ENCODE measurements at regions not wholly inside any gene's neighbourhood (a gene's known extent, or its start where the extent isn't known, plus 50 kb on each side); places are given as distances from the start of the nearest gene placed in this dataset.

GRCh38 chr10:22832851-22833250 lies 95.0 kb upstream of the ARMC3 start:
- Histone ChIP-seq H3K9me3 (replicated peaks; ENCODE audit: control insufficient read depth, insufficient read depth, low read length) (no peaks in the 10 kb centered on the region), H3K79me2 (ENCODE audit: control insufficient read depth, insufficient read depth, low read length) (no peaks in the 10 kb centered on the region), H3K27ac (ENCODE audit: control insufficient read depth, insufficient read depth) (no peak overlapping the region), H4K20me1 (ENCODE audit: control insufficient read depth, insufficient read depth) (no peaks in the 10 kb centered on the region), H3K4me1 (ENCODE audit: control insufficient read depth, insufficient read depth, low read length) (no peaks in the 10 kb centered on the region), H3K4me3 (no peak overlapping the region), H3K9ac (ENCODE audit: control insufficient read depth, insufficient read depth, low read length) (no peak overlapping the region), H3K4me2 (ENCODE audit: control insufficient read depth, insufficient read depth) (no peak overlapping the region), H2AFZ (ENCODE audit: control insufficient read depth, low read depth, low read length) (no peak overlapping the region), H3K36me3 (ENCODE audit: control insufficient read depth in 2 of 2, insufficient read depth in 2 of 2, low read length in 1 of 2) (no peaks in the 10 kb centered on the region), H3K27me3 (replicated peaks in 1 of 2; ENCODE audit: control insufficient read depth in 2 of 2, insufficient read depth in 2 of 2, low read length in 1 of 2) (no peaks in the 10 kb centered on the region)
- in situ Hi-C loops (cut with MboI) (no loop called here), intact Hi-C loops (cut with micrococcal nuclease; ENCODE audit: unreplicated experiment) (no loop called here)
- ChIA-PET POLR2A (no interaction called here), SMC1A (ENCODE audit: uncharacterized antibody, unreplicated experiment) (no interaction called here), RAD21 (ENCODE audit: unreplicated experiment) (no interaction called here), CTCF (interaction anchor here (0.6 kb wide), 1 partner anchor 468 kb away, joined by 3 read pairs; no protein-coding TSS in a partner anchor)
- ATAC-seq (no peak), DNase-seq (ENCODE audit: low read depth, low spot score) (no peak), FAIRE-seq (no peak)
- no TSS peak for BruUV-seq (replicated peaks)
- TF ChIP-seq KDM1A (IDR thresholded peaks at IDR 0.05; ENCODE audit: borderline replicate concordance), result no peak
- no peak for TF ChIP-seq ZNF622 (IDR thresholded peaks at IDR 0.05)
- no peak for TF ChIP-seq RCOR1 (conservative IDR thresholded peaks at IDR 0.05; ENCODE audit: low read depth, low read length)
- TF ChIP-seq ZNF207 (IDR thresholded peaks at IDR 0.05; ENCODE audit: borderline replicate concordance), result no peak
- no peak for TF ChIP-seq SMC3 (IDR thresholded peaks at IDR 0.05; ENCODE audit: borderline replicate concordance, low read length)
- no peak for TF ChIP-seq REST (IDR thresholded peaks at IDR 0.05; ENCODE audit: low read depth, low read length)
- no peak for TF ChIP-seq PML (IDR thresholded peaks at IDR 0.05; ENCODE audit: low read length)
- no peak for TF ChIP-seq ZBTB33 (IDR thresholded peaks at IDR 0.05)
- TF ChIP-seq SRF (IDR thresholded peaks at IDR 0.05; ENCODE audit: low read depth in 2 of 2, low read length in 2 of 2), result no peak
- no peak for TF ChIP-seq PAX8 (IDR thresholded peaks at IDR 0.05)
- TF ChIP-seq FOS (IDR thresholded peaks at IDR 0.05; ENCODE audit: borderline replicate concordance, extremely low read depth, insufficient read length), result no peak
- no peak for TF ChIP-seq CEBPZ (IDR thresholded peaks at IDR 0.05; ENCODE audit: low read depth, low read length)
- TF ChIP-seq ZZZ3 (IDR thresholded peaks at IDR 0.05; ENCODE audit: control insufficient read depth, insufficient read length, low read depth), result no peak
- no peak for TF ChIP-seq DPF2 (IDR thresholded peaks at IDR 0.05)
- TF ChIP-seq EZH2 (IDR thresholded peaks at IDR 0.05; ENCODE audit: borderline replicate concordance, control insufficient read depth, low read depth, low read length), result no peak
- no peak for TF ChIP-seq SIX5 (IDR thresholded peaks at IDR 0.05; ENCODE audit: low read depth, low read length, severe bottlenecking)
- TF ChIP-seq RAD51 (IDR thresholded peaks at IDR 0.05), result no peak
- no peak for TF ChIP-seq ZBED1 (IDR thresholded peaks at IDR 0.05; ENCODE audit: borderline replicate concordance)
- WGBS (ENCODE audit: insufficient coverage, insufficient replicate concordance, low lambda C conversion rate, missing lambda C conversion rate), result 41% methylated on average over 2 of the region's 2 CpGs
